Heart left ventricle (tissue), 16 donors: ENCODE measurements at regions not wholly inside any gene's neighbourhood (a gene's known extent, or its start where the extent isn't known, plus 50 kb on each side); places are given as distances from the start of the nearest gene placed in this dataset.

Experiments used
- ATAC-seq, 4 donors: fragments of 200-7000 bp; cut with Tn5 transposase; one replicate each; pipeline ENCODE4 v1.9.1; 2020 to 2022; ENCODE audit warnings: moderate library complexity in 4 of 4, mild to moderate bottlenecking in 3 of 4, moderate number of reproducible peaks in 1 of 4
- DNase-seq, 5 donors: peaks; one replicate each; pipeline ENCODE4 v3.0.0-alpha.2; 2020
- H3K27ac ChIP-seq, 12 donors: fragments of 200-600 bp; sonication (generic) in 4 of 12; one replicate each; pipeline versions ENCODE4 v1.5.0 to v1.8.0; 2016 to 2022; ENCODE audit warnings: mild to moderate bottlenecking in 2 of 12
- H3K27me3 ChIP-seq, 9 donors: fragments of 200-600 bp; sonication (generic) in 2 of 9; one replicate each; pipeline versions ENCODE4 v1.5.1 to v1.8.0; 2016 to 2022; ENCODE audit warnings: mild to moderate bottlenecking in 3 of 9
- H3K36me3 ChIP-seq, 9 donors: fragments of 200-600 bp; sonication (generic) in 2 of 9; one replicate each; pipeline versions ENCODE4 v1.5.0 to v1.8.0; 2018 to 2022; ENCODE audit warnings: mild to moderate bottlenecking in 2 of 9
- H3K4me1 ChIP-seq, 12 donors: fragments of 200-600 bp; sonication (generic) in 4 of 12; one replicate each; pipeline versions ENCODE4 v1.5.0 to v1.8.0; 2016 to 2022; ENCODE audit warnings: mild to moderate bottlenecking in 3 of 12
- H3K4me3 ChIP-seq, 12 donors: fragments of 200-600 bp; sonication (generic) in 4 of 12; one replicate each; pipeline versions ENCODE4 v1.5.0 to v1.8.0; 2017 to 2022; ENCODE audit warnings: mild to moderate bottlenecking in 9 of 12, moderate library complexity in 4 of 12
- H3K9me3 ChIP-seq, 12 donors: fragments of 200-600 bp; sonication (generic) in 4 of 12; one replicate each; pipeline versions ENCODE4 v1.5.0 to v1.8.0; 2016 to 2022; ENCODE audit warnings: mild to moderate bottlenecking in 1 of 12
- POLR2A ChIP-seq, 2 donors: fragments of 450-650 bp; IDR thresholded peaks; one replicate each; pipeline ENCODE4 v1.6.1; 2017; ENCODE audit warnings: antibody characterized with exemption in 2 of 2, mild to moderate bottlenecking in 2 of 2, moderate library complexity in 2 of 2
- WGBS, 4 donors: extraction: QIAGEN DNeasy Blood & Tissue Kit in 2 of 4; methylation state at CpG; one replicate each; pipeline versions ENCODE4 v1.1.5 to v1.1.7; 2013 to 2018; 5-methylcytosine and 5-hydroxymethylcytosine counted together
- intact Hi-C, 10 donors: fragments of 100-400 bp; cut with DNase I; formaldehyde crosslinking; loops; one replicate each; pipeline versions ENCODE4 v1.11.1 to v1.14.2; 2022
- TF ChIP-seq, protein P1 (sequence below), 12 donors: fragments of 200-600 bp; sonication (generic) in 4 of 12; IDR thresholded peaks; one replicate each; pipeline versions ENCODE4 v1.5.0 to v1.8.0; 2018 to 2022; ENCODE audit warnings: antibody characterized with exemption in 12 of 12, mild to moderate bottlenecking in 5 of 12
- donor health status: ischemic (EF 13 %, LVEDD 7.1; RV severe dilation, severe dysfunction).
- donor health status: healthy with polysubstance abuse.
- donor health status: DM: no; HTN: yes; CAD: no.
- donor health status: DM: no; HTN: no; CAD: no.
- donor health status: ischemic (EF 25% LVEDD 6.9; RV normal size, moderate dysfunction).
- donor health status: ischemic (EF 25% LVEDD 5.7; RV mildly dilated, moderate dysfunction).
- donor health status: healthy.
- donor health status: DM: yes; HTN: yes; CAD: no.
- donor health status: ischemic (EF 35%, LVEDD 5.7; RV mildly dilated, moderate dysfunction).
- donor health status: nonischemic (EF 11% LVEDD 7.7; RV severe dilation, severe dysfunction).
- donor health status: DM: yes; HTN: yes; CAD: no.
- donor health status: PGD.
- donor health status: ischemic (EF 29% LVEDD 5.4; RV normal size, mild dysfunction).
- donor health status: nonischemic (EF 23%, LVEDD 6.1; RV moderate dilation, normal function).

- 74 to 94% (median 84%) methylated on average over 9 of the region's 9 CpGs for WGBS, 4 donors
- H3K9me3 ChIP-seq, result no peaks in the 10 kb centered on the region
- peaks cover 0 to 5% (median 0%) of the 10 kb centered on the region in 12 donors for H3K4me1 ChIP-seq
- intact Hi-C loops, result no loop called here
- TF ChIP-seq, protein P1, sequence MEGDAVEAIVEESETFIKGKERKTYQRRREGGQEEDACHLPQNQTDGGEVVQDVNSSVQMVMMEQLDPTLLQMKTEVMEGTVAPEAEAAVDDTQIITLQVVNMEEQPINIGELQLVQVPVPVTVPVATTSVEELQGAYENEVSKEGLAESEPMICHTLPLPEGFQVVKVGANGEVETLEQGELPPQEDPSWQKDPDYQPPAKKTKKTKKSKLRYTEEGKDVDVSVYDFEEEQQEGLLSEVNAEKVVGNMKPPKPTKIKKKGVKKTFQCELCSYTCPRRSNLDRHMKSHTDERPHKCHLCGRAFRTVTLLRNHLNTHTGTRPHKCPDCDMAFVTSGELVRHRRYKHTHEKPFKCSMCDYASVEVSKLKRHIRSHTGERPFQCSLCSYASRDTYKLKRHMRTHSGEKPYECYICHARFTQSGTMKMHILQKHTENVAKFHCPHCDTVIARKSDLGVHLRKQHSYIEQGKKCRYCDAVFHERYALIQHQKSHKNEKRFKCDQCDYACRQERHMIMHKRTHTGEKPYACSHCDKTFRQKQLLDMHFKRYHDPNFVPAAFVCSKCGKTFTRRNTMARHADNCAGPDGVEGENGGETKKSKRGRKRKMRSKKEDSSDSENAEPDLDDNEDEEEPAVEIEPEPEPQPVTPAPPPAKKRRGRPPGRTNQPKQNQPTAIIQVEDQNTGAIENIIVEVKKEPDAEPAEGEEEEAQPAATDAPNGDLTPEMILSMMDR (IDR thresholded peaks at IDR 0.05), result no peak
- TF ChIP-seq POLR2A (IDR thresholded peaks at IDR 0.05), result no peak
- H3K4me3 ChIP-seq, result no peak overlapping the region
- peaks cover 0 to 24% (median 0%) of the 10 kb centered on the region in 9 donors for H3K27me3 ChIP-seq
- ATAC-seq (no peak), DNase-seq (no peak)
- no peaks in the 10 kb centered on the region for H3K36me3 ChIP-seq
- H3K27ac ChIP-seq, result no peak overlapping the region
These were observed 551.7 kb downstream of the MATN1 start for GRCh38 chr1:30171537-30172298.

- DNase-seq (no peak), ATAC-seq (no peak)
- no peak for TF ChIP-seq POLR2A (IDR thresholded peaks at IDR 0.05)
- TF ChIP-seq, protein P1 (IDR thresholded peaks at IDR 0.05), result no peak
- Histone ChIP-seq H3K36me3 (no peaks in the 10 kb centered on the region), H3K9me3 (no peaks in the 10 kb centered on the region), H3K4me1 (peaks cover 0 to 5% (median 0%) of the 10 kb centered on the region in 12 donors), H3K4me3 (no peak overlapping the region), H3K27me3 (peaks cover 0 to 18% (median 0%) of the 10 kb centered on the region in 9 donors), H3K27ac (no peak overlapping the region)
- WGBS, 4 donors, result 62 to 76% (median 72%) methylated on average over 4 of the region's 4 CpGs
- intact Hi-C loops, result no loop called here
These were observed 554.1 kb downstream of the MATN1 start for GRCh38 chr1:30169269-30169668.

DNA sequence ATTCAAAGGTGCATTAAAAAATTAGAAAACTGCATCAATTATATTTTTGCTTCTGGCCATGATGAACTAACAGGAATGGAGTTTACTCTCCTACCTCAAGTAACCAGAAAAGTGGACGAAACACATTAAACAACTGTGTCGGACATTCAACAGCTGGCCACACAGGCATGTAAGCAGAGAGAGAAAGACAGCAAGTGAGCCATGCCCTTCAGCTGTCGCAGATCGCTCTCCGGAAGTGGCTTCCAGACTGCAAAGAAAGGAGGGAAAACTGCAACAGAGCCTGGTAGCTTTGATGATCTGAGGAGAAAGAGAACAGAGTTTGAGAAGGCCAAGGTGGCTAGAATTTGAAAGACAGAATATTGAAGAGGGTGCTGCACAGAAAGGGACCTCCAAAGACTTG, 557.2 kb downstream of the MATN1 start:
- Histone ChIP-seq H3K9me3 (no peaks in the 10 kb centered on the region), H3K4me1 (no peaks in the 10 kb centered on the region), H3K27me3 (peaks cover 0 to 18% (median 0%) of the 10 kb centered on the region in 9 donors), H3K27ac (no peak overlapping the region), H3K4me3 (no peak overlapping the region), H3K36me3 (no peaks in the 10 kb centered on the region)
- WGBS, 4 donors, result 55 to 71% (median 61%) methylated on average over 5 of the region's 5 CpGs
- TF ChIP-seq, protein P1 (IDR thresholded peaks at IDR 0.05), result no peak
- TF ChIP-seq POLR2A (IDR thresholded peaks at IDR 0.05), result no peak
- intact Hi-C loops, result no loop called here
- no peak for ATAC-seq
- DNase-seq, result no peak

- H3K9me3 ChIP-seq, result no peaks in the 10 kb centered on the region
- H3K4me1 ChIP-seq, result no peaks in the 10 kb centered on the region
- no peak overlapping the region for H3K27ac ChIP-seq
- TF ChIP-seq, protein P1 (IDR thresholded peaks at IDR 0.05), result no peak
- TF ChIP-seq POLR2A (IDR thresholded peaks at IDR 0.05), result no peak
- no peak for DNase-seq
- H3K27me3 ChIP-seq, result peaks cover 0 to 18% (median under 1%) of the 10 kb centered on the region in 9 donors
- intact Hi-C loops, result no loop called here
- ATAC-seq, result no peak
- no peak overlapping the region for H3K4me3 ChIP-seq
- H3K36me3 ChIP-seq, result no peaks in the 10 kb centered on the region
- WGBS, 4 donors, result 65 to 76% (median 70%) methylated on average over 4 of the region's 4 CpGs
These were observed 558.3 kb downstream of the MATN1 start for GRCh38 chr1:30165116-30165515.
